H1 (cell line): ENCODE measurements at regions not wholly inside any gene's neighbourhood (a gene's known extent, or its start where the extent isn't known, plus 50 kb on each side); places are given as distances from the start of the nearest gene placed in this dataset.

Experiments used
- CTCF ChIA-PET: fragments of 300-600 bp; sonication (Branson Sonifier 250); formaldehyde crosslinking; loops from one replicate; lab custom pipeline; 2021; ENCODE audit not compliant: partially characterized antibody; lab: Charles Lee
- POLR2A ChIA-PET: fragments of 300-600 bp; sonication (Branson Sonifier 250); formaldehyde crosslinking; loops from one replicate; lab custom pipeline; 2021; ENCODE audit warnings: inconsistent platforms; ENCODE audit not compliant: partially characterized antibody; lab: Charles Lee
- DNase-seq, 2 experiments: peaks; one replicate each; pipeline versions ENCODE4 v3.0.0 to v3.0.0-alpha.2; 2010 to 2022; ENCODE audit warnings: low spot score in 2 of 2, low read depth in 1 of 2, mixed read lengths in 1 of 2
- FAIRE-seq: peaks from 2 replicates; lab custom pipeline; 2011; peaks lifted over from hg19 to GRCh38; lab: Jason Lieb, UNC
- H2AFZ ChIP-seq: 2 replicates; pipeline ENCODE4 v1.8.1; 2012; ENCODE audit warnings: low read length, inconsistent platforms
- H2AK5ac ChIP-seq: 2 replicates; pipeline ENCODE4 v1.6.1; 2013; ENCODE audit warnings: low read depth, low read length
- H2BK120ac ChIP-seq: replicated peaks from 2 replicates; pipeline ENCODE3; 2013; ENCODE audit warnings: low read depth, low read length, inconsistent platforms
- H2BK12ac ChIP-seq: 2 replicates; pipeline ENCODE4 v1.6.1; 2013; ENCODE audit warnings: low read depth, low read length
- H2BK15ac ChIP-seq: 2 replicates; pipeline ENCODE4 v1.6.1; 2013; ENCODE audit warnings: low read length
- H2BK20ac ChIP-seq: 2 replicates; pipeline ENCODE4 v1.6.1; 2013; ENCODE audit warnings: low read length
- H2BK5ac ChIP-seq: 2 replicates; pipeline ENCODE4 v1.6.1; 2013; ENCODE audit warnings: low read depth, low read length
- H3K14ac ChIP-seq: 2 replicates; pipeline ENCODE4 v1.6.1; 2013; ENCODE audit warnings: inconsistent platforms; ENCODE audit not compliant: insufficient read length
- H3K18ac ChIP-seq: 2 replicates; pipeline ENCODE4 v1.6.1; 2013; ENCODE audit warnings: low read length; ENCODE audit errors: extremely low read depth
- H3K23ac ChIP-seq: 2 replicates; pipeline ENCODE4 v1.6.1; 2013; ENCODE audit warnings: inconsistent platforms; ENCODE audit not compliant: insufficient read length
- H3K23me2 ChIP-seq: 2 replicates; pipeline ENCODE4 v1.6.1; 2013; ENCODE audit warnings: low read depth, low read length
- H3K27ac ChIP-seq: 2 replicates; pipeline ENCODE4 v1.6.1; 2011; ENCODE audit warnings: low read depth, low read length, inconsistent platforms
- H3K27me3 ChIP-seq, 4 experiments: replicated peaks in 1 of 4; 1 replicate in 1 of 4; 2 replicates in 3 of 4; pipeline versions ENCODE4 v1.6.1 to v1.8.1; 2011 to 2013; ENCODE audit warnings: low read length in 3 of 4, mild to moderate bottlenecking in 3 of 4, inconsistent platforms in 2 of 4, mixed read lengths in 2 of 4, moderate library complexity in 1 of 4; ENCODE audit not compliant: control insufficient read depth in 3 of 4, insufficient read depth in 3 of 4; ENCODE audit errors: extremely low read depth in 1 of 4
- H3K36me3 ChIP-seq, 4 experiments: 2 replicates each; pipeline versions ENCODE4 v1.6.1 to v1.8.1; 2011 to 2013; ENCODE audit warnings: mild to moderate bottlenecking in 4 of 4, low read length in 3 of 4, moderate library complexity in 2 of 4, control low read depth in 1 of 4, inconsistent platforms in 1 of 4; ENCODE audit not compliant: insufficient read depth in 4 of 4, control insufficient read depth in 2 of 4
- H3K4ac ChIP-seq: replicated peaks from 2 replicates; pipeline ENCODE3; 2013; ENCODE audit warnings: low read length, low read depth, mixed read lengths, inconsistent platforms; ENCODE audit not compliant: insufficient read length
- H3K4me1 ChIP-seq, 4 experiments: replicated peaks in 1 of 4; 1 replicate in 1 of 4; 2 replicates in 3 of 4; pipeline versions ENCODE4 v1.6.1 to v1.8.1; 2011 to 2013; ENCODE audit warnings: low read length in 3 of 4, inconsistent platforms in 2 of 4, mixed read lengths in 1 of 4; ENCODE audit not compliant: insufficient read depth in 4 of 4, control insufficient read depth in 3 of 4
- H3K4me2 ChIP-seq, 2 experiments: 2 replicates each; pipeline versions ENCODE4 v1.6.1 to v1.8.1; 2011 to 2013; ENCODE audit warnings: low read depth in 2 of 2, low read length in 2 of 2, control low read depth in 1 of 2, inconsistent platforms in 1 of 2, mild to moderate bottlenecking in 1 of 2; ENCODE audit not compliant: insufficient read depth in 1 of 2
- H3K4me3 ChIP-seq, 4 experiments: fragments of 200-600, 300-600 bp in 1 of 4; sonication (generic), shearing (Covaris generic), sonication (Bioruptor Twin) in 1 of 4; 2 replicates each; pipeline versions ENCODE4 v1.5.1 to v1.8.1; 2011 to 2016; ENCODE audit warnings: low read length in 4 of 4, low read depth in 3 of 4, control low read depth in 2 of 4, inconsistent platforms in 2 of 4, mild to moderate bottlenecking in 2 of 4, mixed read lengths in 1 of 4, moderate library complexity in 1 of 4; ENCODE audit not compliant: insufficient read depth in 2 of 4; ENCODE audit errors: extremely low read depth in 1 of 4
- H3K56ac ChIP-seq: replicated peaks from 2 replicates; pipeline ENCODE3; 2013; ENCODE audit warnings: low read depth, mild to moderate bottlenecking, mixed read lengths, low read length, inconsistent platforms; ENCODE audit not compliant: insufficient read length
- H3K79me1 ChIP-seq: 2 replicates; pipeline ENCODE4 v1.6.1; 2013; ENCODE audit warnings: low read depth, low read length, control low read depth
- H3K79me2 ChIP-seq, 2 experiments: 2 replicates each; pipeline versions ENCODE4 v1.6.1 to v1.8.1; 2012 to 2013; ENCODE audit warnings: low read length in 2 of 2, mild to moderate bottlenecking in 2 of 2, inconsistent platforms in 1 of 2; ENCODE audit not compliant: insufficient read depth in 2 of 2, control insufficient read depth in 1 of 2
- H3K9ac ChIP-seq, 4 experiments: replicated peaks in 1 of 4; 1 replicate in 1 of 4; 2 replicates in 3 of 4; pipeline versions ENCODE4 v1.6.1 to v1.8.1; 2011 to 2013; ENCODE audit warnings: low read depth in 3 of 4, low read length in 3 of 4, control low read depth in 2 of 4, mild to moderate bottlenecking in 2 of 4, moderate library complexity in 2 of 4, inconsistent platforms in 1 of 4; ENCODE audit errors: extremely low read depth in 1 of 4
- H3K9me3 ChIP-seq, 2 experiments: 2 replicates each; pipeline versions ENCODE4 v1.6.1 to v1.8.1; 2012 to 2013; ENCODE audit warnings: mild to moderate bottlenecking in 2 of 2, moderate library complexity in 2 of 2, control low read depth in 1 of 2, inconsistent platforms in 1 of 2, low read depth in 1 of 2, low read length in 1 of 2, mixed read lengths in 1 of 2; ENCODE audit not compliant: insufficient read depth in 2 of 2
- H4K20me1 ChIP-seq, 2 experiments: replicated peaks in 1 of 2; 2 replicates each; pipeline versions ENCODE3 to v1.8.1; 2011 to 2013; ENCODE audit warnings: inconsistent platforms in 2 of 2, low read length in 2 of 2, mild to moderate bottlenecking in 1 of 2; ENCODE audit not compliant: insufficient read depth in 2 of 2, control insufficient read depth in 1 of 2
- H4K5ac ChIP-seq: 2 replicates; pipeline ENCODE4 v1.6.1; 2013; ENCODE audit warnings: low read length, low read depth, mixed read lengths, inconsistent platforms; ENCODE audit not compliant: insufficient read length
- H4K8ac ChIP-seq: 2 replicates; pipeline ENCODE4 v1.8.0; 2013; ENCODE audit warnings: mild to moderate bottlenecking, moderate library complexity, low read length, inconsistent platforms; ENCODE audit not compliant: insufficient read depth; ENCODE audit errors: extremely low read depth
- H4K91ac ChIP-seq: replicated peaks from 2 replicates; pipeline ENCODE3; 2013; ENCODE audit warnings: low read length, mixed read lengths, inconsistent platforms; ENCODE audit not compliant: insufficient read length
- BRCA1 ChIP-seq: IDR thresholded peaks from 2 replicates; pipeline ENCODE4 v1.6.1; 2012; ENCODE audit warnings: low read depth, low read length, improper control_type of control experiment
- JUN ChIP-seq: IDR thresholded peaks from 2 replicates; pipeline ENCODE4 v1.6.1; 2011; ENCODE audit warnings: low read depth, mild to moderate bottlenecking, improper control_type of control experiment, low read length
- KDM4A ChIP-seq: IDR thresholded peaks from one replicate; pipeline ENCODE4 v1.7.1; 2012; ENCODE audit warnings: low read depth, mild to moderate bottlenecking, moderate library complexity, low read length, inconsistent platforms; ENCODE audit not compliant: severe bottlenecking
- WGBS, 2 experiments: shearing (Covaris generic) in 1 of 2; methylation state at CpG; one replicate each; pipeline versions ENCODE4 v1.1.6 to v1.1.7; 2013 to 2015; ENCODE audit warnings: low lambda C conversion rate in 2 of 2, mixed read lengths in 2 of 2, inconsistent platforms in 1 of 2, low coverage in 1 of 2, missing lambda C conversion rate in 1 of 2; ENCODE audit not compliant: insufficient replicate concordance in 2 of 2, insufficient coverage in 1 of 2, insufficient read length in 1 of 2; ENCODE audit errors: extremely low coverage in 1 of 2, missing lambda C conversion rate in 1 of 2; 5-methylcytosine and 5-hydroxymethylcytosine counted together

GRCh38 chr6:2535506-2535905 is 215.2 kb downstream of the MYLK4 start:
- ChIA-PET POLR2A (interaction anchor here (0.5 kb wide), 1 partner anchor 75 kb away, joined by 3 read pairs; no protein-coding TSS in a partner anchor), CTCF (interaction anchor here (0.8 to 1.6 kb wide), 3 partner anchors 11 to 87 kb away, joined by 3 to 4 read pairs (median 3); no protein-coding TSS in a partner anchor)
- H3K14ac ChIP-seq = no peak overlapping the region

More at GRCh38 chr6:2535506-2535905, 215.2 kb downstream of the MYLK4 start:
- Histone ChIP-seq H2BK120ac (no peak overlapping the region), H3K23ac (no peak overlapping the region), H4K20me1 (no peaks in the 10 kb centered on the region), H2AK5ac (no peak overlapping the region), H3K27me3 (no peaks in the 10 kb centered on the region), H3K4me3 (no peak overlapping the region), H2BK5ac (no peak overlapping the region), H2BK12ac (no peak overlapping the region), H3K79me1 (no peaks in the 10 kb centered on the region), H3K4ac (no peak overlapping the region), H3K4me2 (no peak overlapping the region), H3K4me1 (no peaks in the 10 kb centered on the region), H3K9me3 (no peaks in the 10 kb centered on the region), H4K5ac (no peak overlapping the region), H2AFZ (no peak overlapping the region), H3K56ac (no peak overlapping the region), H3K36me3 (no peaks in the 10 kb centered on the region), H2BK15ac (no peak overlapping the region), H4K91ac (no peak overlapping the region), H3K23me2 (no peaks in the 10 kb centered on the region), H3K9ac (no peak overlapping the region), H3K18ac (no peak overlapping the region), H3K79me2 (no peaks in the 10 kb centered on the region), H2BK20ac (no peak overlapping the region), H3K27ac (no peak overlapping the region), H4K8ac (no peak overlapping the region)
- TF ChIP-seq KDM4A = no peak
- no peak for TF ChIP-seq JUN
- no peak for TF ChIP-seq BRCA1
- no peak for DNase-seq
- 87% methylated on average over 8 of the region's 8 CpGs; no CpG with 5 or more reads in 1 of the 2 experiments for WGBS, 2 experiments
- FAIRE-seq = no peak
